ENCODE measurements at regions not wholly inside any gene's neighbourhood (a gene's known extent, or its start where the extent isn't known, plus 50 kb on each side); places are given as distances from the start of the nearest gene placed in this dataset.

- TF ChIP-seq KDM1A (IDR thresholded peaks at IDR 0.05; ENCODE audit: borderline replicate concordance, low read length) (no peak), CTCF (IDR thresholded peaks at IDR 0.05; ENCODE audit: control extremely low read depth in 1 of 3, insufficient read depth in 1 of 3, low read depth in 1 of 3, low read length in 3 of 3) (peak; percentile 60 to 77 (median 73)), TAF1 (IDR thresholded peaks at IDR 0.05; ENCODE audit: low read depth, low read length) (no peak), POLR2AphosphoS5 (IDR thresholded peaks at IDR 0.05; ENCODE audit: low read depth, low read length) (no peak), EP300 (IDR thresholded peaks at IDR 0.05; ENCODE audit: borderline replicate concordance in 1 of 2, low read depth in 2 of 2, low read length in 2 of 2) (no peak), RFX5 (IDR thresholded peaks at IDR 0.05; ENCODE audit: borderline replicate concordance, low read depth, low read length) (no peak)
These were observed 128.2 kb upstream of the NFIB start for GRCh38 chr9:14441976-14442651.
